HCT116 (cell line): ENCODE measurements at regions not wholly inside any gene's neighbourhood (a gene's known extent, or its start where the extent isn't known, plus 50 kb on each side); places are given as distances from the start of the nearest gene placed in this dataset.

Experiments used
- ATAC-seq: fragments of 200-7000 bp; cut with Tn5 transposase; 2 replicates; pipeline ENCODE4 v1.9.1; 2020; ENCODE audit warnings: mild to moderate bottlenecking, moderate library complexity
- BruUV-seq: library from RNA; stranded (reverse); fragments of 400-500 nt; replicated peaks from 2 replicates; lab custom pipeline; 2021; lab: Mats Ljungman, UMichigan
- CTCF ChIA-PET: fragments of 300-600 bp; sonication (Branson Sonifier 250); formaldehyde crosslinking; loops from one replicate; lab custom pipeline; 2021; ENCODE audit warnings: antibody characterized with exemption; lab: Charles Lee
- POLR2A ChIA-PET: fragments of 300-600, 350-600 bp; sonication (Branson Sonifier 250); formaldehyde crosslinking; loops from one replicate; lab custom pipeline; 2021; ENCODE audit warnings: antibody characterized with exemption; lab: Charles Lee
- RAD21 ChIA-PET, 2 experiments: fragments of 300-600 bp; sonication (Branson Sonifier 250); formaldehyde crosslinking; loops; one replicate each; lab custom pipeline; 2023; ENCODE audit warnings: low total read pairs in 2 of 2; ENCODE audit not compliant: uncharacterized antibody in 2 of 2, unreplicated experiment in 2 of 2, low non-redundant PET in 1 of 2; lab: Charles Lee
- DNase-seq: peaks from one replicate; pipeline ENCODE4 v3.0.0-alpha.2; 2010; ENCODE audit warnings: low read depth, low spot score
- H2AFZ ChIP-seq: fragments of 200-600 bp; shearing (Covaris generic), sonication (generic); 2 replicates; pipeline ENCODE4 v1.6.1; 2017; ENCODE audit warnings: low read depth, mixed run types, mixed read lengths, antibody characterized with exemption, low read length; ENCODE audit not compliant: poor library complexity, severe bottlenecking
- H3K27ac ChIP-seq: 2 replicates; pipeline ENCODE4 v1.5.1; 2012; ENCODE audit warnings: low read depth, low read length
- H3K27me3 ChIP-seq: fragments of 200-600 bp; sonication (generic); 2 replicates; pipeline ENCODE4 v1.6.1; 2016; ENCODE audit warnings: mixed run types, low read length, mixed read lengths; ENCODE audit not compliant: insufficient read depth
- H3K36me3 ChIP-seq, 2 experiments: fragments of 200-500 bp in 1 of 2; fragments of 200-600 bp in 1 of 2; sonication (Bioruptor generic) in 1 of 2; sonication (generic) in 1 of 2; 2 replicates each; pipeline versions ENCODE4 v1.5.1 to v1.6.1; 2014 to 2016; ENCODE audit warnings: low read length in 2 of 2, inconsistent platforms in 1 of 2, mixed read lengths in 1 of 2, mixed run types in 1 of 2; ENCODE audit not compliant: insufficient read depth in 2 of 2, control insufficient read depth in 1 of 2
- H3K4me1 ChIP-seq, 2 experiments: fragments of 200-600 bp in 1 of 2; sonication (generic) in 1 of 2; 2 replicates each; pipeline versions ENCODE4 v1.5.1 to v1.6.1; 2012 to 2017; ENCODE audit warnings: low read length in 2 of 2, inconsistent platforms in 1 of 2, mild to moderate bottlenecking in 1 of 2, mixed read lengths in 1 of 2, mixed run types in 1 of 2, moderate library complexity in 1 of 2; ENCODE audit not compliant: insufficient read depth in 2 of 2, control insufficient read depth in 1 of 2
- H3K4me2 ChIP-seq: fragments of 200-600 bp; sonication (generic); 2 replicates; pipeline ENCODE4 v1.6.1; 2017; ENCODE audit warnings: mixed run types, low read length, mixed read lengths
- H3K4me3 ChIP-seq, 2 experiments: fragments of 200-600 bp in 1 of 2; sonication (generic) in 1 of 2; replicated peaks in 1 of 2; 2 replicates each; pipeline ENCODE4 v1.5.1; 2011 to 2016; ENCODE audit warnings: low read length in 2 of 2, control low read depth in 1 of 2, low read depth in 1 of 2, mild to moderate bottlenecking in 1 of 2, mixed read lengths in 1 of 2, mixed run types in 1 of 2
- H3K79me2 ChIP-seq: fragments of 200-600 bp; sonication (generic); 2 replicates; pipeline ENCODE4 v1.6.1; 2017; ENCODE audit warnings: mild to moderate bottlenecking, mixed run types, low read length, moderate library complexity, mixed read lengths; ENCODE audit not compliant: insufficient read depth
- H3K9ac ChIP-seq: fragments of 200-600 bp; sonication (generic); 2 replicates; pipeline ENCODE4 v1.6.1; 2016; ENCODE audit warnings: low read length, mixed read lengths
- H3K9me2 ChIP-seq: fragments of 200-600 bp; sonication (generic), shearing (Covaris generic); 2 replicates; pipeline ENCODE4 v1.6.1; 2017; ENCODE audit warnings: mixed run types, mild to moderate bottlenecking, moderate library complexity; ENCODE audit not compliant: insufficient read depth
- H3K9me3 ChIP-seq, 2 experiments: fragments of 200-500 bp in 1 of 2; fragments of 200-600 bp in 1 of 2; sonication (Bioruptor generic) in 1 of 2; sonication (generic) in 1 of 2; 2 replicates each; pipeline ENCODE4 v1.6.1; 2014 to 2017; ENCODE audit warnings: low read length in 2 of 2, mixed read lengths in 2 of 2, inconsistent platforms in 1 of 2, low read depth in 1 of 2, mild to moderate bottlenecking in 1 of 2, mixed run types in 1 of 2, moderate library complexity in 1 of 2; ENCODE audit not compliant: control insufficient read depth in 1 of 2, insufficient read depth in 1 of 2
- H4K20me1 ChIP-seq: fragments of 200-600 bp; sonication (generic), shearing (Covaris generic); 2 replicates; pipeline ENCODE4 v1.6.1; 2017; ENCODE audit warnings: mixed run types, mild to moderate bottlenecking, moderate library complexity; ENCODE audit not compliant: insufficient read depth
- CEBPB ChIP-seq: IDR thresholded peaks from 2 replicates; pipeline ENCODE4 v1.6.1; 2012; ENCODE audit warnings: low read depth
- ELF1 ChIP-seq: IDR thresholded peaks from 2 replicates; pipeline ENCODE4 v1.6.1; 2012; ENCODE audit warnings: low read depth, borderline replicate concordance
- EZH2 ChIP-seq: fragments of 200-600 bp; sonication (generic); IDR thresholded peaks from 2 replicates; pipeline ENCODE4 v1.6.1; 2017; ENCODE audit warnings: antibody characterized with exemption, mixed run types
- EZH2phosphoT487 ChIP-seq: fragments of 200-600 bp; IDR thresholded peaks from 2 replicates; pipeline ENCODE4 v1.6.1; 2018; ENCODE audit warnings: antibody characterized with exemption, borderline replicate concordance
- POLR2A ChIP-seq: IDR thresholded peaks from 2 replicates; pipeline ENCODE4 v1.7.0; 2011; ENCODE audit warnings: borderline replicate concordance; ENCODE audit not compliant: insufficient read depth, insufficient read length; ENCODE audit errors: extremely low read depth
- POLR2AphosphoS5 ChIP-seq: IDR thresholded peaks from 2 replicates; pipeline ENCODE4 v1.6.1; 2011; ENCODE audit warnings: mild to moderate bottlenecking, low read depth, low read length, moderate library complexity
- RAD21 ChIP-seq: IDR thresholded peaks from 2 replicates; pipeline ENCODE4 v1.6.1; 2012; ENCODE audit warnings: low read depth, mild to moderate bottlenecking
- TCF7L2 ChIP-seq: IDR thresholded peaks from 2 replicates; pipeline ENCODE4 v1.7.0; 2011; ENCODE audit warnings: borderline replicate concordance, inconsistent platforms; ENCODE audit not compliant: insufficient read depth, insufficient read length; ENCODE audit errors: extremely low read depth
- ZNF274 ChIP-seq: fragments of 200-500 bp; sonication (Bioruptor generic); IDR thresholded peaks from 2 replicates; pipeline ENCODE4 v1.6.1; 2014; ENCODE audit warnings: mild to moderate bottlenecking, low read depth, low read length, inconsistent platforms
- intact Hi-C: fragments of 100-400 bp; cut with micrococcal nuclease; formaldehyde crosslinking; loops from 2 replicates; pipeline ENCODE4 v1.10.0; 2022
- TF ChIP-seq, protein P1 (sequence below): IDR thresholded peaks from 2 replicates; pipeline ENCODE4 v1.6.1; 2011; ENCODE audit warnings: mild to moderate bottlenecking, low read length, moderate library complexity; ENCODE audit not compliant: insufficient replicate concordance; ENCODE audit errors: extremely low read depth
- TF ChIP-seq, protein P2 (sequence below): IDR thresholded peaks from 2 replicates; pipeline ENCODE4 v1.6.1; 2012

DNA sequence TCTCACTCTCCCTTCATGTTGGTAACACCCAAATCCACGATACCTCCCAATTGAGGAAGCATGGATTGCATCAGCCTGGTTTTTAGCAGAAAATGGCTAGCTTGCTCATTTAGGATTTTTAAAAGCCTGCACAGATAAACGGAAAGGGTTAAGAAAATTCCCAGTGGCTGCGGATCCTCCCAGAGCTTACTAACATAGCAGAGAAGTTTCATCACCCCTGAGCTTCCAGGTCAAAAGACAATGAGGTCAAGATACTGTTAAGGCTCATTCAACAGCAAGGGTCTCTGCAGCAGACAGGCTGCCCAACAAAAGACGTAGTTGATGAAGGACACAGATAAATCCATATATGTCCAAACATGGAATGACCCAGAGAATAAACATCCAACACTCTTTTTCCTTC is 220.2 kb downstream of the ASMT start:
- no peak for TF ChIP-seq TCF7L2
- TF ChIP-seq, protein P1, sequence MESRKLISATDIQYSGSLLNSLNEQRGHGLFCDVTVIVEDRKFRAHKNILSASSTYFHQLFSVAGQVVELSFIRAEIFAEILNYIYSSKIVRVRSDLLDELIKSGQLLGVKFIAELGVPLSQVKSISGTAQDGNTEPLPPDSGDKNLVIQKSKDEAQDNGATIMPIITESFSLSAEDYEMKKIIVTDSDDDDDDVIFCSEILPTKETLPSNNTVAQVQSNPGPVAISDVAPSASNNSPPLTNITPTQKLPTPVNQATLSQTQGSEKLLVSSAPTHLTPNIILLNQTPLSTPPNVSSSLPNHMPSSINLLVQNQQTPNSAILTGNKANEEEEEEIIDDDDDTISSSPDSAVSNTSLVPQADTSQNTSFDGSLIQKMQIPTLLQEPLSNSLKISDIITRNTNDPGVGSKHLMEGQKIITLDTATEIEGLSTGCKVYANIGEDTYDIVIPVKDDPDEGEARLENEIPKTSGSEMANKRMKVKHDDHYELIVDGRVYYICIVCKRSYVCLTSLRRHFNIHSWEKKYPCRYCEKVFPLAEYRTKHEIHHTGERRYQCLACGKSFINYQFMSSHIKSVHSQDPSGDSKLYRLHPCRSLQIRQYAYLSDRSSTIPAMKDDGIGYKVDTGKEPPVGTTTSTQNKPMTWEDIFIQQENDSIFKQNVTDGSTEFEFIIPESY, result no peak
- TF ChIP-seq RAD21, result no peak
- TF ChIP-seq EZH2phosphoT487, result no peak
- no peak for TF ChIP-seq POLR2AphosphoS5
- no peak for TF ChIP-seq ELF1
- TF ChIP-seq, protein P2, sequence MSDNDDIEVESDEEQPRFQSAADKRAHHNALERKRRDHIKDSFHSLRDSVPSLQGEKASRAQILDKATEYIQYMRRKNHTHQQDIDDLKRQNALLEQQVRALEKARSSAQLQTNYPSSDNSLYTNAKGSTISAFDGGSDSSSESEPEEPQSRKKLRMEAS, result no peak
- TF ChIP-seq CEBPB, result no peak
- no peak for TF ChIP-seq ZNF274
- TF ChIP-seq POLR2A, result no peak
- TF ChIP-seq EZH2, result no peak
- TF ChIP-seq, all 23 proteins: peak for 0
- H2AFZ ChIP-seq, result no peak overlapping the region
- no peaks in the 10 kb centered on the region for H3K36me3 ChIP-seq
- intact Hi-C loops, result no loop called here
- H3K4me3 ChIP-seq, result no peak overlapping the region
- H3K4me1 ChIP-seq, result no peaks in the 10 kb centered on the region
- no TSS peak for BruUV-seq
- no peak for ATAC-seq
- no peak overlapping the region for H3K27ac ChIP-seq
- H4K20me1 ChIP-seq, result no peaks in the 10 kb centered on the region
- H3K9ac ChIP-seq, result no peak overlapping the region
- peaks cover 0 to 3% of the 10 kb centered on the region in 2 experiments; a peak in 1 of 4 replicates for H3K9me3 ChIP-seq
- RAD21 ChIA-PET, result no interaction called here
- CTCF ChIA-PET, result no interaction called here
- no peaks in the 10 kb centered on the region for H3K9me2 ChIP-seq
- POLR2A ChIA-PET, result no interaction called here
- no peak overlapping the region for H3K4me2 ChIP-seq
- H3K79me2 ChIP-seq, result no peaks in the 10 kb centered on the region
- H3K27me3 ChIP-seq, result no peaks in the 10 kb centered on the region
- no peak for DNase-seq
